DND-41 (cell line): ENCODE measurements at regions not wholly inside any gene's neighbourhood (a gene's known extent, or its start where the extent isn't known, plus 50 kb on each side); places are given as distances from the start of the nearest gene placed in this dataset.

Source experiments
- CTCF ChIP-seq: IDR thresholded peaks from 2 replicates; pipeline ENCODE4 v1.5.1; 2012; ENCODE audit warnings: borderline replicate concordance, low read length, moderate library complexity, mild to moderate bottlenecking; ENCODE audit not compliant: poor library complexity, severe bottlenecking; ENCODE audit errors: extremely low read depth
- EZH2 ChIP-seq: IDR thresholded peaks from 3 replicates; pipeline ENCODE4 v1.6.1; 2012; ENCODE audit warnings: borderline replicate concordance, low read depth, mild to moderate bottlenecking, moderate library complexity, low read length, inconsistent platforms; ENCODE audit not compliant: severe bottlenecking

- TF ChIP-seq CTCF: no peak
- no peak for TF ChIP-seq EZH2
Measured at GRCh38 chr10:109200646-109201045, 722.7 kb downstream of the XPNPEP1 start.
